LNCaP clone FGC (cell line): ENCODE measurements at regions not wholly inside any gene's neighbourhood (a gene's known extent, or its start where the extent isn't known, plus 50 kb on each side); places are given as distances from the start of the nearest gene placed in this dataset.

Experiments used
- DNase-seq: peaks from one replicate; pipeline ENCODE4 v3.0.0-alpha.2; 2011; ENCODE audit warnings: low read depth
- H3K4me3 ChIP-seq: 2 replicates; pipeline ENCODE4 v1.5.1; 2011; ENCODE audit warnings: mild to moderate bottlenecking, low read depth, low read length, control low read depth
- TF ChIP-seq, protein P1 (sequence below): IDR thresholded peaks from 2 replicates; pipeline ENCODE4 v1.5.1; 2012; ENCODE audit warnings: mild to moderate bottlenecking; ENCODE audit not compliant: control insufficient read depth, insufficient read depth; ENCODE audit errors: extremely low read depth

DNA sequence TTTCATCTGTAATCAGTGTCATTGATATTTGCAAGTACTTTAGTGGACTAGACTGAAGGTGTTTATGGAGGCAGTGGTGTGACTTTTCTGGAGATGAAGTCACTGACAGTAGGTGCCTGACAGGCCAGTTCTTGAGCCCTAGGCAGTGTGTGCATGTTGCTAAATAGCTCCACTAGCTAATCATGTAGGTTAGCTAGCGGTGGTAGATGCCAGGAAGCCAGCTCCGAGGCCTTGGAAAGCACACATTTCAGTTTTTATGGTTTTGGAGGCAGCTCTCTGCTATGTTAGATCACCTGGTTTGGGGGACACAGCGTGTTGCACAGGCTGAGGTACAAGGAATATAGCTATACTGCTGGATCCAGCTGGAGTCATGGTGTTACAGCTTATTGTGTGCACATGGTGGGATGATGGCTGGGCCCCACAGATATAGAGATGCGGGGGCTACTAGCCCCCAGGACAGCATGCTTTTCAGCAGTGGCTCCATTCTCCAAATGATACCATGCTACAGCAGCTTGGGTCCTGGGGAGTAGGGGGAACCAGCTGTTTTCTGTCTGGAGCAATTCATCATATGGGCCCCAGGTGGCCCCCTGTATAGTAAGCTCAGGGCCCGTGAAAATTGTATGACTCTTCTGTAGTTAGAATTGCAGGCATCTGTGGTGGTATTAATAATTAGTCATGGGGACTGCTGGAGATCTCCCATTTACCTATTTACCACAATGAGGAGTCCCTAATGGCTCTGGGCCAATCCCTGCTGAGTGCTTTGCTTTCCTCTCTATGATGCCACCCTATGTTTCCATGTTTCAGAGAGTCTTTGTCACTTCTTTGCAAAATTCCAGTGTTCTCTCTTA is 367.2 kb upstream of the LMO3 start:
- no peak overlapping the region for H3K4me3 ChIP-seq
- TF ChIP-seq, protein P1, sequence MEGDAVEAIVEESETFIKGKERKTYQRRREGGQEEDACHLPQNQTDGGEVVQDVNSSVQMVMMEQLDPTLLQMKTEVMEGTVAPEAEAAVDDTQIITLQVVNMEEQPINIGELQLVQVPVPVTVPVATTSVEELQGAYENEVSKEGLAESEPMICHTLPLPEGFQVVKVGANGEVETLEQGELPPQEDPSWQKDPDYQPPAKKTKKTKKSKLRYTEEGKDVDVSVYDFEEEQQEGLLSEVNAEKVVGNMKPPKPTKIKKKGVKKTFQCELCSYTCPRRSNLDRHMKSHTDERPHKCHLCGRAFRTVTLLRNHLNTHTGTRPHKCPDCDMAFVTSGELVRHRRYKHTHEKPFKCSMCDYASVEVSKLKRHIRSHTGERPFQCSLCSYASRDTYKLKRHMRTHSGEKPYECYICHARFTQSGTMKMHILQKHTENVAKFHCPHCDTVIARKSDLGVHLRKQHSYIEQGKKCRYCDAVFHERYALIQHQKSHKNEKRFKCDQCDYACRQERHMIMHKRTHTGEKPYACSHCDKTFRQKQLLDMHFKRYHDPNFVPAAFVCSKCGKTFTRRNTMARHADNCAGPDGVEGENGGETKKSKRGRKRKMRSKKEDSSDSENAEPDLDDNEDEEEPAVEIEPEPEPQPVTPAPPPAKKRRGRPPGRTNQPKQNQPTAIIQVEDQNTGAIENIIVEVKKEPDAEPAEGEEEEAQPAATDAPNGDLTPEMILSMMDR: no peak
- no peak for DNase-seq

DNA sequence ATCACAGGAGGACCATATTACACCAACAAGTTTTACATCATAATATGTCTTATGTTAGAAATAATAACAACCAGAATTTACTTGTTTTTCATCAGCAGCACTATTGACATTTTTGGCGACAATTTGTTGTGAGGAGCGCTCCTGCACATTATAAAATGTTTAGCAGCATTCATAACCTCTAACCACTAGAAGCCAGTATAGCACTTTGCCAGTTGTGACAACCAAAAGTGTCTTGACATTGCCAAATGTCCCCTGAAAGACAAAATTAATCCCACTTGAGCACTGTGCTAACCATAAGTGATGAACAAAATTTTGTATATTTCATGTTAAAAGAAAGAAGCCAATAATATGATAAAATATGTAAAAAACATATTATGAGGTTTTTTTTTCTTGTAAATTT is 356.9 kb upstream of the LMO3 start:
- H3K4me3 ChIP-seq: no peak overlapping the region
- no peak for DNase-seq
- TF ChIP-seq, protein P1: peak; percentile 53

DNA sequence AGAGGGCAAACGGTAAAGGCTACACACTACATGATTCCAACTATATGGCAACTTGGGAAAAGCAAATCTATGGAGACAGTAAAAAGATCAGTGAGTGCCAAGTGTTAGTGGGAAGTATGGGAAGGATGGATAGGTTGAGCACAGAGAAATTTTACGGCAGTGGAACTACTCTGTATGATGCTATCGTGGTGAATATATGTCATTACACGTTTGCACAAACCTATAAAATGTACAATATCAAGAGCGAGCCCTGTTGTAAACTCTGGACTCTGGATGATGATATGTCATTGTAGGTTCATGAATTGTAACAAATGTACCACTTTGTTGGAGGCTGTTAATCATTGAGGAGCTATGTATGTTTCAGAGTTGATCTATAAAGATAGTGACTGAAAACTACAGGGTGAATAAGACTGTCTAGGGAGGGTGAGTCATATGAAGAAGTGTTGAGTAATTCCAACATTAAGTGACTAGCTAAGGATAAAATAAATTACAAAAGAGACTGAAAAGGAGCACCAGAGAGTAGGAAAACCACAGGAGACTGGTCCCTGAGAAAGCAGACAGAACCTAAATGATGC is 349.2 kb upstream of the LMO3 start:
- DNase-seq: no peak
- TF ChIP-seq, protein P1: no peak
- no peak overlapping the region for H3K4me3 ChIP-seq

DNA sequence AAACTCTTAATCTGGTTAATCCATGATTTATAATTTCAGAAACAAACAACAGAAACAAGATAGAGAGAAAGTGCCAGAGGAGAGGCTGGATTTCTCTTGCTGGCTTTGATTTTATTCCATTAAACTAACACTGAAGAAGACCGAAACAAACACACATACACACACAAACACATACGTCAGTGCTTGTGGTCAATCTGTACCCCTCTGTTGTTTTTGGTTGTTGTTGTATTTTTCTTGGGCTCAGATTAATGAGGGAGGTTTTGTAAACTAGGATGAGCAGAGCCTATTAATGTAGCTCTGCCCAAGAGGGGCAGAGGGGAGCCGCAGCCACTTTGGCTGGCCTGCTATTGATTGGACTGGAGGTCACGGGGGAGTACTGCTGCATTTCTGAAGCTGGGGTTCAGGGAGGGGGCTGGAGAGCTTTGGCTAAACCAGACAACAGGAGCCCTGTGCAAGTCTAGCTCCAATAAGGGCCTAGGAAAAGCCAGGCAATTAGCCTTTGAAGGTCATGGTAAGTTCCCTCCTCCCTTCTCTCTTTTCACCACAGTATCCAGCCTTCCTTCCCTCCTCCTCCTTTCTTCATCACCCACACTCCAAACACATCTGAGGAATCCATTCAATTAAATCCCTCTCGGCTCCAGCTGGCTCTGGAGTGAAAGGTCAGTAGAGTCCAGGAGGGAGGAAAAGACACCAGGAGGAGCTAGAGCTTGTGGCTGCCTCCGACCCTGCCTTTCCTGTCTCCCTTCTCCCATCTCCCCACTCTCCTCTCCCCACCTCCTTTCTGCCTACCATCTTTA is 344.1 kb upstream of the LMO3 start:
- DNase-seq: no peak
- TF ChIP-seq, protein P1: no peak
- H3K4me3 ChIP-seq: no peak overlapping the region

DNA sequence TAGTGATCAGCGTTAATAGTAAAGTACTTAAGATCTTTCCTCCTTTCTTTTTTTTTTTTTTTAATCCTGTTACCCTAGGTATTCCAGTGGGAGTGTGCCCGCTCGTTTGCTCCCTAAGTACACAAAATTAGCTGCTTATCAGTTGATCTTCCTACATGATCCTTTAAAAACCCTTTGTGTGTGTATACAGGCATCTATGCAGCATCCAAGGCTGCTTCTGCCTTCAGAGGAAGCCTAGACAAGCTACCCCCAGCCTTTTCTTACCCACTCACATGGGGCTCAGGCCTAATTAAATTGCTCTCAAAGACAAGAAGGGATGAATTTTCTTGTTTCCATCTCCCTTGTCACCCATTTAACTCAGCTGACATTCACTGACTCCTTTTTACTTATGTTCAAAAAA is 343.4 kb upstream of the LMO3 start:
- peak; percentile 3 for DNase-seq
- TF ChIP-seq, protein P1: no peak
- H3K4me3 ChIP-seq: no peak overlapping the region

DNA sequence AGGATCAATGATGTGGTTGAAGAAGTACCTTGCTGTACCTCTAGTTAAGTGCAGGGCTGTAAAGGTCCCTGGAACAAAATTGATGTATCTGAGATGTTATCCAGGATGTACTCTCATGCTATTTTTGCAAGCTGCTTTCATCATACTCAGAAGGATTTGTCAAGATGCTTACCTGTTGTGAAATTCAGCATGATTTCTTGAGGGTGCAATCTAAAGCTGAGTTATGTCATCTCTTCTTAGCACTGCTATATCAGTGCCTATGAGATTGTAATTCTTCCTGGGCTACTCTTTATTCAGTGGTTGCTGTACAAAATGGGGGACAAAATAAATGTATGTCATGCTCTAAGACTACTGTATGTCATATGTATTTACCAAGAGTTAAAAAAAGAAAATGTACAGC is 340.7 kb upstream of the LMO3 start:
- no peak for DNase-seq
- no peak overlapping the region for H3K4me3 ChIP-seq
- TF ChIP-seq, protein P1: no peak
